Testis (tissue), 2 donors: ENCODE measurements at regions not wholly inside any gene's neighbourhood (a gene's known extent, or its start where the extent isn't known, plus 50 kb on each side); places are given as distances from the start of the nearest gene placed in this dataset.
"Not testable (repeated sequence)": the region's sequence is repeated elsewhere in the genome, so short reads cannot be mapped to it uniquely, and the experiment has no call there.

Source experiments
- DNase-seq: peaks from one replicate; pipeline ENCODE4 v3.0.0-alpha.2; 2019
- H3K27ac ChIP-seq, 2 donors: fragments of 200-600 bp; sonication (generic); one replicate each; pipeline ENCODE4 v1.5.1; 2019
- H3K27me3 ChIP-seq: fragments of 200-600 bp; sonication (generic); one replicate; pipeline ENCODE4 v1.5.1; 2019
- H3K36me3 ChIP-seq: fragments of 200-600 bp; sonication (generic); one replicate; pipeline ENCODE4 v1.5.1; 2017; ENCODE audit warnings: low read depth; ENCODE audit errors: missing control alignments
- H3K4me1 ChIP-seq: fragments of 200-600 bp; sonication (generic); one replicate; pipeline ENCODE4 v1.5.1; 2019
- H3K4me3 ChIP-seq, 2 donors: fragments of 200-600 bp; sonication (generic); one replicate each; pipeline ENCODE4 v1.5.1; 2017 to 2019
- H3K9me3 ChIP-seq: fragments of 200-600 bp; sonication (generic); one replicate; pipeline ENCODE4 v1.5.1; 2017
- POLR2A ChIP-seq: fragments of 450-650 bp; IDR thresholded peaks from one replicate; pipeline ENCODE4 v1.6.1; 2017; ENCODE audit warnings: antibody characterized with exemption, mild to moderate bottlenecking, moderate library complexity
- WGBS, 2 donors: methylation state at CpG; one replicate each; pipeline ENCODE4 v1.1.5; 2018; 5-methylcytosine and 5-hydroxymethylcytosine counted together
- intact Hi-C: fragments of 100-400 bp; cut with DNase I; formaldehyde crosslinking; loops from one replicate; pipeline ENCODE4 v1.15.1; 2023; ENCODE audit warnings: low total_unique reads
- TF ChIP-seq, protein P1 (sequence below), 3 experiments: fragments of 450-650 bp in 2 of 3; fragments of 200-600 bp in 1 of 3; sonication (generic) in 1 of 3; IDR thresholded peaks; one replicate each; pipeline ENCODE4 v1.5.1; 2016 to 2019; ENCODE audit warnings: antibody characterized with exemption in 3 of 3, mild to moderate bottlenecking in 2 of 3, moderate library complexity in 1 of 3

- Histone ChIP-seq H3K36me3 (no peaks in the 10 kb centered on the region), H3K27me3 (no peaks in the 10 kb centered on the region), H3K9me3 (no peaks in the 10 kb centered on the region), H3K27ac (no peak overlapping the region), H3K4me1 (no peaks in the 10 kb centered on the region), H3K4me3 (no peak overlapping the region)
- 78 to 79% methylated on average over 4 to 5 of the region's 5 CpGs for WGBS, 2 donors
- TF ChIP-seq POLR2A = no peak
- TF ChIP-seq, protein P1, sequence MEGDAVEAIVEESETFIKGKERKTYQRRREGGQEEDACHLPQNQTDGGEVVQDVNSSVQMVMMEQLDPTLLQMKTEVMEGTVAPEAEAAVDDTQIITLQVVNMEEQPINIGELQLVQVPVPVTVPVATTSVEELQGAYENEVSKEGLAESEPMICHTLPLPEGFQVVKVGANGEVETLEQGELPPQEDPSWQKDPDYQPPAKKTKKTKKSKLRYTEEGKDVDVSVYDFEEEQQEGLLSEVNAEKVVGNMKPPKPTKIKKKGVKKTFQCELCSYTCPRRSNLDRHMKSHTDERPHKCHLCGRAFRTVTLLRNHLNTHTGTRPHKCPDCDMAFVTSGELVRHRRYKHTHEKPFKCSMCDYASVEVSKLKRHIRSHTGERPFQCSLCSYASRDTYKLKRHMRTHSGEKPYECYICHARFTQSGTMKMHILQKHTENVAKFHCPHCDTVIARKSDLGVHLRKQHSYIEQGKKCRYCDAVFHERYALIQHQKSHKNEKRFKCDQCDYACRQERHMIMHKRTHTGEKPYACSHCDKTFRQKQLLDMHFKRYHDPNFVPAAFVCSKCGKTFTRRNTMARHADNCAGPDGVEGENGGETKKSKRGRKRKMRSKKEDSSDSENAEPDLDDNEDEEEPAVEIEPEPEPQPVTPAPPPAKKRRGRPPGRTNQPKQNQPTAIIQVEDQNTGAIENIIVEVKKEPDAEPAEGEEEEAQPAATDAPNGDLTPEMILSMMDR (IDR thresholded peaks at IDR 0.05) = no peak
- intact Hi-C loops = no loop called here
- DNase-seq = no peak
These were observed 91.2 kb upstream of the SLC45A1 start for GRCh38 chr1:8226747-8227146.

DNA sequence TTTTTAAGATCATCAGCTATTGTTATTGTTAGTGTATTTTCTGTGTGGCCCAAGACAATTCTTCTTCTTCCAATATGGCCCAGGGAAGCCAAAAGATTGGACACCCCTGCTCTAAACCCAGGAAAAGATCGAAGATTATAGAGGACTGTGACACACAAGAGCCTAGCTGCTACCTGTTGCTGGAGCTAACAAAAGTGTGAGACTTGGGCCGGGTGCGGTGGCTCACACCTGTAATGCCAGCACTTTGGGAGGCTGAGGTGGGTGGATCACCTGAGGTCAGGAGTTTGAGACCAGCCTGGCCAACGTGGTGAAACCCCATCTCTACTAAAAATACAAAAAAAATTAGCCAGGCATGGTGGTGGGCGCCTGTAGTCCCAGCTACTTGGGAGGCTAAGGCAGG, 91.9 kb upstream of the SLC45A1 start:
- not testable (repeated sequence) for H3K27ac ChIP-seq, H3K9me3 ChIP-seq

GRCh38 chr1:8223526-8223925, 94.4 kb upstream of the SLC45A1 start:
- Histone ChIP-seq H3K4me1 (no peaks in the 10 kb centered on the region), H3K9me3 (no peaks in the 10 kb centered on the region), H3K36me3 (no peaks in the 10 kb centered on the region), H3K27ac (no peak overlapping the region), H3K4me3 (no peak overlapping the region), H3K27me3 (no peaks in the 10 kb centered on the region)
- DNase-seq = no peak
- 95 to 96% methylated on average over 5 of the region's 5 CpGs for WGBS, 2 donors
- no peak for TF ChIP-seq POLR2A
- TF ChIP-seq, protein P1 (IDR thresholded peaks at IDR 0.05) = no peak
- intact Hi-C loops = no loop called here

More for the DNA sequence above, 91.9 kb upstream of the SLC45A1 start:
- H3K27me3 ChIP-seq, H3K4me1 ChIP-seq, intact Hi-C loops, H3K36me3 ChIP-seq, H3K4me3 ChIP-seq, DNase-seq: not testable (repeated sequence)
- WGBS, 2 donors = 90 to 96% methylated on average over 5 of the region's 5 CpGs

DNA sequence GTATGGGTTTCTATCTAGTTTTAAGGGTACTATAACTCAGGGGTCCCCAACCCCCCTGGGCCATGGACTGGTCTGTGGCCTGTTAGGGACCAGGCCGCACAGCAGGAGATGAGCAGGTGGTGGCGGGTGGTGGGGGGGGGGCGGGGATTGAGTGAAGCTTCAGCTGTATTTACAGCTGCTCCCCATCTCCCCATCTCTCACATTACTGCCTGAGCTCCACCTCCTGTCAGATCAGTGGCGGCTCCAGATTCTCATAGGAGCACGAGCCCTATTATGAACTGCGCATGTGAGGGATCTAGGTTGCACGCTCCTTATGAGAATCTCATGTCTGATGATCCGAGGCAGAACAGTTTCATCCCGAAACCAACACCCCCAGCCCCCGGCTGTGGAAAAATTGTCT, 95.1 kb upstream of the SLC45A1 start:
- intact Hi-C loops = no loop called here
- WGBS, 2 donors = 86 to 96% methylated on average over 9 to 10 of the region's 10 CpGs
- Histone ChIP-seq H3K9me3 (no peaks in the 10 kb centered on the region), H3K4me3 (no peak overlapping the region), H3K36me3 (no peaks in the 10 kb centered on the region), H3K27ac (no peak overlapping the region), H3K4me1 (no peaks in the 10 kb centered on the region), H3K27me3 (no peaks in the 10 kb centered on the region)
- no peak for DNase-seq
- TF ChIP-seq, protein P1 (IDR thresholded peaks at IDR 0.05) = no peak
- TF ChIP-seq POLR2A = no peak

DNA sequence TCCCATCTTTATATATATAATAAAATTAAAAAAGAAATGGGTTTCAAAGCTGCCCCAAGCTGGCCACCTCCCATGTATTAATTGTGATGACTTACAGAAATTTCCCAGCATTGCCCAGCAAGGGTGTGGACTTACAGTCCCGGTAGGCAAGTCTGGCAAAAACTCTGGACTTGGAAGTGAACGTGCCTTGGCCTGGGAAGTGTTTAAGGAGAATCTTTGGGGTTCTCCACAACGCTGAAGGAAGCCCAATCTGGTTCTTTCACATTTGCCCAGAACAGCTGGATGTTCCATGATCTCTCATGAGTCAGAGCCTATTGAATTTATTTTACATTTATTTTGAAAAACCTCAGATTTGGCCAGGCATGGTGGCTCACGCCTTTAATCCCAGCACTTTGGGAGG, 98.4 kb upstream of the SLC45A1 start:
- 69 to 82% methylated on average over 4 of the region's 4 CpGs for WGBS, 2 donors

More for the DNA sequence above, 98.4 kb upstream of the SLC45A1 start:
- no peaks in the 10 kb centered on the region for H3K9me3 ChIP-seq
- no peaks in the 10 kb centered on the region for H3K36me3 ChIP-seq
- no peaks in the 10 kb centered on the region for H3K27me3 ChIP-seq
- no peak overlapping the region for H3K4me3 ChIP-seq
- no peak for DNase-seq
- H3K4me1 ChIP-seq = peaks cover 7% of the 10 kb centered on the region
- no peak for TF ChIP-seq POLR2A
- TF ChIP-seq, protein P1 (IDR thresholded peaks at IDR 0.05) = no peak
- intact Hi-C loops = no loop called here
- H3K27ac ChIP-seq = no peak overlapping the region
